ENCODE measurements at regions not wholly inside any gene's neighbourhood (a gene's known extent, or its start where the extent isn't known, plus 50 kb on each side); places are given as distances from the start of the nearest gene placed in this dataset.

DNA sequence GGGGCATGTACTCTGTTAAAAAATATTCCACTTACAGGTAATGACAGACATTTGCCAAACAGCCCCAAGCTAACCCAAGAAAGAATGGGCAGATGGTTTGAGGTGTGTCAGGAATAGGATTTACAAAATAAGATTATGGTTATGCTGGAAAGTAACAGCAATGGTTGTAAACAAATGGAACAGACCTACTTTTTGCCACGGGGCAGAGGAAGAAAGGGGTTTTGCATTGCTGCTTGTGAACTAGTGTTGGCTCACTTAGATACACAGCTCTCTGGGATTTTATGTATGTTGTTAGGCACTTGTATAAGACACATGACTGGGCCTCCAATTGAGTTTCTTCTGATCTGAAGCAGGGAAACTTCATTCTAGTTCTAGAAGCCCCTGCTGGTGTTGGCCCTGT lies 191.5 kb upstream of the GDNF start:
- no peak for TF ChIP-seq CTCF (tag by site-specific recombination; IDR thresholded peaks at IDR 0.05)
- no peak for TF ChIP-seq ZNF488 (tag by site-specific recombination; IDR thresholded peaks at IDR 0.05)
- TF ChIP-seq ZSCAN4 (tag by site-specific recombination; IDR thresholded peaks at IDR 0.05) = no peak

Data from HEK293 (cell line).